IMR-90 (cell line): ENCODE measurements at regions not wholly inside any gene's neighbourhood (a gene's known extent, or its start where the extent isn't known, plus 50 kb on each side); places are given as distances from the start of the nearest gene placed in this dataset.

ENCODE experiments used
- ATAC-seq: fragments of 200-7000 bp; cut with Tn5 transposase; 2 replicates; pipeline ENCODE4 v1.9.1; 2020; ENCODE audit warnings: low read depth, mild to moderate bottlenecking, moderate library complexity
- BruUV-seq: library from RNA; stranded (reverse); fragments of 400-500 nt; replicated peaks from 2 replicates; lab custom pipeline; 2021; lab: Mats Ljungman, UMichigan
- CTCF ChIA-PET: fragments of 300-600 bp; formaldehyde crosslinking; extraction: SDS; loops from one replicate; lab custom pipeline; 2021; ENCODE audit warnings: antibody characterized with exemption; lab: Yijun Ruan, JAX
- POLR2A ChIA-PET: fragments of 300-600 bp; sonication (Branson Sonifier 250); formaldehyde crosslinking; loops from one replicate; lab custom pipeline; 2022; ENCODE audit warnings: antibody characterized with exemption; ENCODE audit not compliant: unreplicated experiment; lab: Charles Lee
- DNase-seq: peaks from one replicate; pipeline ENCODE4 v3.0.0; 2013
- H2AFZ ChIP-seq: replicated peaks from 2 replicates; pipeline ENCODE3; 2013; ENCODE audit warnings: low read length, mild to moderate bottlenecking; ENCODE audit not compliant: poor library complexity
- H2AK5ac ChIP-seq: 2 replicates; pipeline ENCODE4 v1.6.1; 2013; ENCODE audit warnings: low read depth, low read length, inconsistent platforms
- H2AK9ac ChIP-seq: replicated peaks from 2 replicates; pipeline ENCODE3; 2013; ENCODE audit warnings: mild to moderate bottlenecking, low read depth, low read length, moderate library complexity; ENCODE audit not compliant: poor library complexity
- H2BK120ac ChIP-seq: 2 replicates; pipeline ENCODE4 v1.6.1; 2013; ENCODE audit warnings: low read depth, low read length, inconsistent platforms
- H2BK15ac ChIP-seq: 3 replicates; pipeline ENCODE4 v1.6.1; 2013; ENCODE audit warnings: low read depth, low read length, inconsistent platforms
- H2BK20ac ChIP-seq: 2 replicates; pipeline ENCODE4 v1.6.1; 2013; ENCODE audit warnings: low read depth, mild to moderate bottlenecking, inconsistent platforms, low read length, moderate library complexity
- H2BK5ac ChIP-seq: 2 replicates; pipeline ENCODE4 v1.6.1; 2013; ENCODE audit warnings: mild to moderate bottlenecking, low read depth, low read length, inconsistent platforms; ENCODE audit not compliant: poor library complexity, severe bottlenecking
- H3K14ac ChIP-seq: replicated peaks from 2 replicates; pipeline ENCODE4 v1.6.1; 2013; ENCODE audit warnings: low read depth, low read length, inconsistent platforms
- H3K18ac ChIP-seq: 2 replicates; pipeline ENCODE4 v1.6.1; 2013; ENCODE audit warnings: low read depth, low read length, control low read depth
- H3K23ac ChIP-seq: 2 replicates; pipeline ENCODE4 v1.6.1; 2013; ENCODE audit warnings: low read depth, low read length, inconsistent platforms
- H3K27ac ChIP-seq: 2 replicates; pipeline ENCODE4 v1.5.1; 2013; ENCODE audit warnings: mild to moderate bottlenecking, control low read depth, low read length; ENCODE audit not compliant: insufficient read depth
- H3K27me3 ChIP-seq: 2 replicates; pipeline ENCODE4 v1.6.1; 2013; ENCODE audit warnings: low read length; ENCODE audit not compliant: control insufficient read depth, insufficient read depth
- H3K36me3 ChIP-seq: 2 replicates; pipeline ENCODE4 v1.6.1; 2013; ENCODE audit warnings: low read length, mixed read lengths; ENCODE audit not compliant: control insufficient read depth, insufficient read depth
- H3K4ac ChIP-seq: 2 replicates; pipeline ENCODE4 v1.6.1; 2013; ENCODE audit warnings: low read depth, low read length, inconsistent platforms
- H3K4me1 ChIP-seq: 2 replicates; pipeline ENCODE4 v1.6.1; 2013; ENCODE audit warnings: low read length, mixed read lengths; ENCODE audit not compliant: control insufficient read depth, insufficient read depth
- H3K4me2 ChIP-seq: 2 replicates; pipeline ENCODE4 v1.6.1; 2013; ENCODE audit warnings: low read depth, mild to moderate bottlenecking, control low read depth, low read length, moderate library complexity
- H3K4me3 ChIP-seq: 2 replicates; pipeline ENCODE4 v1.5.1; 2013; ENCODE audit warnings: low read depth, mild to moderate bottlenecking, control low read depth, low read length, moderate library complexity; ENCODE audit not compliant: insufficient read depth
- H3K56ac ChIP-seq: 2 replicates; pipeline ENCODE4 v1.6.1; 2013; ENCODE audit warnings: low read length, inconsistent platforms; ENCODE audit not compliant: insufficient read depth; ENCODE audit errors: extremely low read depth
- H3K79me1 ChIP-seq, 2 experiments: 2 replicates each; pipeline ENCODE4 v1.6.1; 2013; ENCODE audit warnings: low read length in 2 of 2, inconsistent platforms in 1 of 2, low read depth in 1 of 2
- H3K9ac ChIP-seq: 2 replicates; pipeline ENCODE4 v1.6.1; 2013; ENCODE audit warnings: low read depth, low read length, control low read depth
- H3K9me1 ChIP-seq: 2 replicates; pipeline ENCODE4 v1.6.1; 2013; ENCODE audit warnings: low read length, inconsistent platforms; ENCODE audit not compliant: insufficient read depth
- H3K9me3 ChIP-seq: 2 replicates; pipeline ENCODE4 v1.6.1; 2013; ENCODE audit warnings: low read length; ENCODE audit not compliant: control insufficient read depth, insufficient read depth
- H4K20me1 ChIP-seq: 2 replicates; pipeline ENCODE4 v1.6.1; 2013; ENCODE audit warnings: low read length, inconsistent platforms; ENCODE audit not compliant: insufficient read depth
- H4K5ac ChIP-seq: 2 replicates; pipeline ENCODE4 v1.6.1; 2013; ENCODE audit warnings: mild to moderate bottlenecking, low read depth, low read length, control low read depth
- H4K8ac ChIP-seq, 2 experiments: 2 replicates each; pipeline ENCODE4 v1.6.1; 2013; ENCODE audit warnings: low read depth in 2 of 2, low read length in 2 of 2, control low read depth in 1 of 2, inconsistent platforms in 1 of 2
- H4K91ac ChIP-seq: 2 replicates; pipeline ENCODE4 v1.6.1; 2013; ENCODE audit warnings: low read depth, low read length, inconsistent platforms; ENCODE audit not compliant: insufficient read depth
- BHLHE40 ChIP-seq: fragments of 150-350 bp; IDR thresholded peaks from 2 replicates; pipeline ENCODE4 v1.6.1; 2016; ENCODE audit warnings: mild to moderate bottlenecking, low read depth, low read length
- CHD1 ChIP-seq: IDR thresholded peaks from 2 replicates; pipeline ENCODE4 v1.6.1; 2012; ENCODE audit warnings: low read depth, low read length, improper control_type of control experiment
- CTCF ChIP-seq: conservative IDR thresholded peaks from 2 replicates; pipeline ENCODE4 v1.5.1; 2012; ENCODE audit warnings: mild to moderate bottlenecking, low read depth, low read length, improper control_type of control experiment
- ELK1 ChIP-seq: fragments of 150-350 bp; IDR thresholded peaks from 2 replicates; pipeline ENCODE4 v1.6.1; 2016; ENCODE audit warnings: low read depth, mild to moderate bottlenecking, low read length, moderate library complexity, borderline replicate concordance
- FOS ChIP-seq: fragments of 150-350 bp; IDR thresholded peaks from 2 replicates; pipeline ENCODE4 v1.6.1; 2016; ENCODE audit warnings: low read depth, low read length
- MAFK ChIP-seq: IDR thresholded peaks from 2 replicates; pipeline ENCODE4 v1.6.1; 2012; ENCODE audit warnings: low read depth, low read length, improper control_type of control experiment
- MAZ ChIP-seq: IDR thresholded peaks from 2 replicates; pipeline ENCODE4 v1.6.1; 2012; ENCODE audit warnings: low read depth, mild to moderate bottlenecking, low read length, improper control_type of control experiment, moderate library complexity, borderline replicate concordance
- NFE2L2 ChIP-seq: fragments of 150-350 bp; IDR thresholded peaks from 2 replicates; pipeline ENCODE4 v1.6.1; 2016; ENCODE audit warnings: low read depth, mild to moderate bottlenecking, low read length
- POLR2A ChIP-seq: IDR thresholded peaks from 2 replicates; pipeline ENCODE4 v1.6.1; 2012; ENCODE audit warnings: mild to moderate bottlenecking, low read depth, low read length
- RCOR1 ChIP-seq: IDR thresholded peaks from 2 replicates; pipeline ENCODE4 v1.6.1; 2012; ENCODE audit warnings: mild to moderate bottlenecking, low read length, improper control_type of control experiment; ENCODE audit not compliant: insufficient replicate concordance
- SMC3 ChIP-seq: fragments of 150-350 bp; IDR thresholded peaks from 2 replicates; pipeline ENCODE4 v1.6.1; 2016; ENCODE audit warnings: low read depth, mild to moderate bottlenecking, antibody characterized with exemption, low read length, moderate library complexity
- WGBS, 2 experiments: methylation state at CpG; one replicate each; pipeline versions ENCODE4 v1.1.5 to v1.1.7; 2013; ENCODE audit warnings: missing lambda C conversion rate in 2 of 2; ENCODE audit not compliant: insufficient read length in 1 of 2; ENCODE audit errors: extremely low coverage in 2 of 2; 5-methylcytosine and 5-hydroxymethylcytosine counted together
- dilution Hi-C: fragments of 300-500 bp; cut with HindIII; formaldehyde crosslinking; loops from one replicate; pipeline ENCODE4 v1.14.3; 2018; ENCODE audit warnings: low sequenced_read_pairs; ENCODE audit not compliant: unreplicated experiment
- in situ Hi-C: fragments of 300-500 bp; cut with MboI; formaldehyde crosslinking; loops from 3 replicates; pipeline ENCODE4 v1.14.3; 2019; ENCODE audit warnings: low sequenced_read_pairs, inconsistent platforms, mixed read lengths
- intact Hi-C: fragments of 100-400 bp; cut with micrococcal nuclease; formaldehyde crosslinking; loops from 2 replicates; pipeline ENCODE4 v1.10.0; 2022

- TF ChIP-seq RCOR1 = no peak
These were observed 147.4 kb downstream of the ALDH8A1 start (continued) for GRCh38 chr6:134802426-134803058.

- no peak overlapping the region for H2AFZ ChIP-seq
- BruUV-seq = no TSS peak
- H3K4me1 ChIP-seq = peaks cover 4% of the 10 kb centered on the region; the same call in 1 of the 2 replicates
- H4K5ac ChIP-seq = no peak overlapping the region
- no peak overlapping the region for H3K27ac ChIP-seq
- no peak overlapping the region for H3K14ac ChIP-seq
- no peaks in the 10 kb centered on the region for H4K20me1 ChIP-seq
- no peaks in the 10 kb centered on the region for H3K79me1 ChIP-seq
- H2BK120ac ChIP-seq = no peak overlapping the region; the same call in 1 of the 2 replicates
- DNase-seq (no peak), ATAC-seq (no peak)
- ChIA-PET CTCF (no interaction called here), POLR2A (no interaction called here)
- no peaks in the 10 kb centered on the region for H3K9me3 ChIP-seq
- in situ Hi-C loops (no loop called here), dilution Hi-C loops (no loop called here), intact Hi-C loops (no loop called here)
- H2BK20ac ChIP-seq = no peak overlapping the region
- H2BK5ac ChIP-seq = no peak overlapping the region
- TF ChIP-seq MAFK (no peak), FOS (no peak), MAZ (no peak), CHD1 (no peak), SMC3 (no peak), ELK1 (no peak), RCOR1 (no peak), NFE2L2 (no peak), POLR2A (no peak), CTCF (no peak), BHLHE40 (no peak)
- no peaks in the 10 kb centered on the region for H3K27me3 ChIP-seq
- H4K8ac ChIP-seq = no peak overlapping the region
- H3K36me3 ChIP-seq = no peaks in the 10 kb centered on the region
- H2AK9ac ChIP-seq = no peak overlapping the region
- no peak overlapping the region for H3K56ac ChIP-seq
- 35% methylated on average over 4 of the region's 7 CpGs; no CpG with 5 or more reads in 1 of the 2 experiments for WGBS, 2 experiments
- H2BK15ac ChIP-seq = no peak overlapping the region
- no peaks in the 10 kb centered on the region; the same call in 1 of the 2 replicates for H3K9me1 ChIP-seq
- H3K4me3 ChIP-seq = no peak overlapping the region
- no peak overlapping the region for H4K91ac ChIP-seq
- H3K9ac ChIP-seq = no peak overlapping the region
- H2AK5ac ChIP-seq = no peak overlapping the region
- H3K23ac ChIP-seq = no peak overlapping the region
- H3K18ac ChIP-seq = no peak overlapping the region
- no peak overlapping the region for H3K4me2 ChIP-seq
- no peak overlapping the region for H3K4ac ChIP-seq
These were observed 152.3 kb downstream of the ALDH8A1 start for GRCh38 chr6:134797400-134798113.
